ENCODE measurements at regions not wholly inside any gene's neighbourhood (a gene's known extent, or its start where the extent isn't known, plus 50 kb on each side); places are given as distances from the start of the nearest gene placed in this dataset.

- TF ChIP-seq CTCF (conservative IDR thresholded peaks at IDR 0.05 in 1 of 2, IDR thresholded peaks at IDR 0.05 in 1 of 2; ENCODE audit: low read depth in 1 of 2, low read length in 2 of 2) (no peak), EZH2 (IDR thresholded peaks at IDR 0.05; ENCODE audit: low read length, missing control alignments) (no peak)
These were observed 96.1 kb upstream of the SEMA3C start for GRCh38 chr7:81014908-81015307.

All from fibroblast of lung (primary cell).